Panc1 (cell line): ENCODE measurements at regions not wholly inside any gene's neighbourhood (a gene's known extent, or its start where the extent isn't known, plus 50 kb on each side); places are given as distances from the start of the nearest gene placed in this dataset.

Source experiments
- ATAC-seq: fragments of 200-7000 bp; cut with Tn5 transposase; 2 replicates; pipeline ENCODE4 v1.9.1; 2020; ENCODE audit warnings: mild to moderate bottlenecking, moderate library complexity
- BruUV-seq: library from RNA; stranded (reverse); fragments of 400-500 nt; replicated peaks from 2 replicates; lab custom pipeline; 2021; lab: Mats Ljungman, UMichigan
- CTCF ChIA-PET: fragments of 300-600 bp; sonication (Branson Sonifier 250); formaldehyde crosslinking; loops from one replicate; lab custom pipeline; 2022; ENCODE audit warnings: antibody characterized with exemption; lab: Charles Lee
- POLR2A ChIA-PET: fragments of 300-600 bp; sonication (Branson Sonifier 250); formaldehyde crosslinking; loops from one replicate; lab custom pipeline; 2022; ENCODE audit warnings: antibody characterized with exemption; lab: Charles Lee
- DNase-seq: peaks from one replicate; pipeline ENCODE4 v3.0.0-alpha.2; 2010; ENCODE audit warnings: low read depth, low spot score
- H3K27ac ChIP-seq: 2 replicates; pipeline ENCODE4 v1.5.1; 2011; ENCODE audit warnings: mild to moderate bottlenecking, low read length, inconsistent platforms
- H3K27me3 ChIP-seq: fragments of 200-500 bp; sonication (Bioruptor generic); 2 replicates; pipeline ENCODE4 v1.6.0; 2014; ENCODE audit warnings: low read length, inconsistent platforms; ENCODE audit not compliant: control insufficient read depth, insufficient read depth
- H3K36me3 ChIP-seq: fragments of 200-500 bp; sonication (Bioruptor generic); 2 replicates; pipeline ENCODE4 v1.5.1; 2014; ENCODE audit warnings: inconsistent platforms, mild to moderate bottlenecking, low read length, moderate library complexity; ENCODE audit not compliant: control insufficient read depth, insufficient read depth
- H3K4me1 ChIP-seq: 2 replicates; pipeline ENCODE4 v1.5.1; 2011; ENCODE audit warnings: inconsistent platforms, mild to moderate bottlenecking, low read length, moderate library complexity; ENCODE audit not compliant: control insufficient read depth, insufficient read depth
- H3K4me3 ChIP-seq, 2 experiments: 2 replicates each; pipeline ENCODE4 v1.5.1; 2011 to 2012; ENCODE audit warnings: low read depth in 2 of 2, low read length in 2 of 2, mild to moderate bottlenecking in 2 of 2, inconsistent platforms in 1 of 2, moderate library complexity in 1 of 2
- H3K9me3 ChIP-seq: fragments of 200-500 bp; sonication (Bioruptor generic); 2 replicates; pipeline ENCODE4 v1.5.1; 2014; ENCODE audit warnings: low read depth, mild to moderate bottlenecking, inconsistent platforms, low read length, moderate library complexity; ENCODE audit not compliant: control insufficient read depth, insufficient read depth
- POLR2AphosphoS5 ChIP-seq: IDR thresholded peaks from 2 replicates; pipeline ENCODE4 v1.6.1; 2012; ENCODE audit warnings: mild to moderate bottlenecking, low read depth, low read length, moderate library complexity
- SIN3A ChIP-seq: IDR thresholded peaks from 2 replicates; pipeline ENCODE4 v1.6.1; 2012; ENCODE audit warnings: low read depth, mild to moderate bottlenecking, low read length, moderate library complexity, borderline replicate concordance; ENCODE audit not compliant: insufficient read depth
- TCF7L2 ChIP-seq: IDR thresholded peaks from 2 replicates; pipeline ENCODE4 v1.6.1; 2011; ENCODE audit warnings: mild to moderate bottlenecking, low read depth, low read length, inconsistent platforms
- in situ Hi-C: cut with HindIII; loops from 2 replicates; pipeline ENCODE4 v1.10.0; 2016; ENCODE audit warnings: low sequenced_read_pairs, low pct_unique_long_range_greater_than_20kb
- intact Hi-C: fragments of 100-400 bp; cut with micrococcal nuclease; formaldehyde crosslinking; loops from one replicate; pipeline ENCODE4 v1.10.0; 2022; ENCODE audit not compliant: unreplicated experiment
- TF ChIP-seq, protein P1 (sequence below), 2 experiments: IDR thresholded peaks; 2 replicates each; pipeline ENCODE4 v1.6.1; 2011 to 2012; ENCODE audit warnings: low read depth in 2 of 2, control low read depth in 1 of 2, low read length in 1 of 2, mild to moderate bottlenecking in 1 of 2, moderate library complexity in 1 of 2; ENCODE audit not compliant: insufficient read depth in 1 of 2
- TF ChIP-seq, protein P2 (sequence below): fragments of 450-650 bp; IDR thresholded peaks from 2 replicates; pipeline ENCODE4 v1.5.1; 2017; ENCODE audit warnings: mild to moderate bottlenecking

DNA sequence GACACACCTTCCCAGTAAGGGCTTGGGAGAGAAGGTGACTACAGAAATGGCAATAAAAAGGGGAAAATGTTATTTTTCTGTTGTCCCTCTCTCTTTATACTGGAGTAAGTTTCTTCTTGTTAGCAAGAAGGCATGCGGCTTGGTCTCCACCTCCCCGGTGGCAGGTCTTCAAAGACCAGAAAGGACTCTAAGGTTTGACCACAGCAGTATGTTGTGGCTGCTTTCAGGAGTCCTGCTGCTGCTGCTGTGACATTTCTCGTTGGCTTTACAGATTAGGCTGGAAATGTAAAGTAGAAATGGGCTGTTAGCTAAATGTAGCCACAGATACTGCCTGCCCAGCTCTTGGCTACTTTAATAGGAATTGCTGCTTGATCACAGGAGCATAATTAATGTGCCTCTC is 175.8 kb upstream of the ZBTB20 start:
- Histone ChIP-seq H3K4me3 (no peak overlapping the region), H3K27ac (no peak overlapping the region), H3K36me3 (no peaks in the 10 kb centered on the region), H3K4me1 (no peaks in the 10 kb centered on the region), H3K27me3 (no peaks in the 10 kb centered on the region), H3K9me3 (peaks cover 3% of the 10 kb centered on the region; the same call in 1 of the 2 replicates)
- ATAC-seq (no peak), DNase-seq (no peak)
- in situ Hi-C loops (no loop called here), intact Hi-C loops (no loop called here)
- POLR2A ChIA-PET = no interaction called here
- TF ChIP-seq, protein P1, sequence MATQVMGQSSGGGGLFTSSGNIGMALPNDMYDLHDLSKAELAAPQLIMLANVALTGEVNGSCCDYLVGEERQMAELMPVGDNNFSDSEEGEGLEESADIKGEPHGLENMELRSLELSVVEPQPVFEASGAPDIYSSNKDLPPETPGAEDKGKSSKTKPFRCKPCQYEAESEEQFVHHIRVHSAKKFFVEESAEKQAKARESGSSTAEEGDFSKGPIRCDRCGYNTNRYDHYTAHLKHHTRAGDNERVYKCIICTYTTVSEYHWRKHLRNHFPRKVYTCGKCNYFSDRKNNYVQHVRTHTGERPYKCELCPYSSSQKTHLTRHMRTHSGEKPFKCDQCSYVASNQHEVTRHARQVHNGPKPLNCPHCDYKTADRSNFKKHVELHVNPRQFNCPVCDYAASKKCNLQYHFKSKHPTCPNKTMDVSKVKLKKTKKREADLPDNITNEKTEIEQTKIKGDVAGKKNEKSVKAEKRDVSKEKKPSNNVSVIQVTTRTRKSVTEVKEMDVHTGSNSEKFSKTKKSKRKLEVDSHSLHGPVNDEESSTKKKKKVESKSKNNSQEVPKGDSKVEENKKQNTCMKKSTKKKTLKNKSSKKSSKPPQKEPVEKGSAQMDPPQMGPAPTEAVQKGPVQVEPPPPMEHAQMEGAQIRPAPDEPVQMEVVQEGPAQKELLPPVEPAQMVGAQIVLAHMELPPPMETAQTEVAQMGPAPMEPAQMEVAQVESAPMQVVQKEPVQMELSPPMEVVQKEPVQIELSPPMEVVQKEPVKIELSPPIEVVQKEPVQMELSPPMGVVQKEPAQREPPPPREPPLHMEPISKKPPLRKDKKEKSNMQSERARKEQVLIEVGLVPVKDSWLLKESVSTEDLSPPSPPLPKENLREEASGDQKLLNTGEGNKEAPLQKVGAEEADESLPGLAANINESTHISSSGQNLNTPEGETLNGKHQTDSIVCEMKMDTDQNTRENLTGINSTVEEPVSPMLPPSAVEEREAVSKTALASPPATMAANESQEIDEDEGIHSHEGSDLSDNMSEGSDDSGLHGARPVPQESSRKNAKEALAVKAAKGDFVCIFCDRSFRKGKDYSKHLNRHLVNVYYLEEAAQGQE (IDR thresholded peaks at IDR 0.05; ENCODE audit: insufficient read depth in 1 of 2, low read depth in 2 of 2, low read length in 1 of 2) = no peak
- TF ChIP-seq, protein P2, sequence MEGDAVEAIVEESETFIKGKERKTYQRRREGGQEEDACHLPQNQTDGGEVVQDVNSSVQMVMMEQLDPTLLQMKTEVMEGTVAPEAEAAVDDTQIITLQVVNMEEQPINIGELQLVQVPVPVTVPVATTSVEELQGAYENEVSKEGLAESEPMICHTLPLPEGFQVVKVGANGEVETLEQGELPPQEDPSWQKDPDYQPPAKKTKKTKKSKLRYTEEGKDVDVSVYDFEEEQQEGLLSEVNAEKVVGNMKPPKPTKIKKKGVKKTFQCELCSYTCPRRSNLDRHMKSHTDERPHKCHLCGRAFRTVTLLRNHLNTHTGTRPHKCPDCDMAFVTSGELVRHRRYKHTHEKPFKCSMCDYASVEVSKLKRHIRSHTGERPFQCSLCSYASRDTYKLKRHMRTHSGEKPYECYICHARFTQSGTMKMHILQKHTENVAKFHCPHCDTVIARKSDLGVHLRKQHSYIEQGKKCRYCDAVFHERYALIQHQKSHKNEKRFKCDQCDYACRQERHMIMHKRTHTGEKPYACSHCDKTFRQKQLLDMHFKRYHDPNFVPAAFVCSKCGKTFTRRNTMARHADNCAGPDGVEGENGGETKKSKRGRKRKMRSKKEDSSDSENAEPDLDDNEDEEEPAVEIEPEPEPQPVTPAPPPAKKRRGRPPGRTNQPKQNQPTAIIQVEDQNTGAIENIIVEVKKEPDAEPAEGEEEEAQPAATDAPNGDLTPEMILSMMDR = no peak
- TF ChIP-seq SIN3A = no peak
- CTCF ChIA-PET = no interaction called here
- no TSS peak for BruUV-seq

DNA sequence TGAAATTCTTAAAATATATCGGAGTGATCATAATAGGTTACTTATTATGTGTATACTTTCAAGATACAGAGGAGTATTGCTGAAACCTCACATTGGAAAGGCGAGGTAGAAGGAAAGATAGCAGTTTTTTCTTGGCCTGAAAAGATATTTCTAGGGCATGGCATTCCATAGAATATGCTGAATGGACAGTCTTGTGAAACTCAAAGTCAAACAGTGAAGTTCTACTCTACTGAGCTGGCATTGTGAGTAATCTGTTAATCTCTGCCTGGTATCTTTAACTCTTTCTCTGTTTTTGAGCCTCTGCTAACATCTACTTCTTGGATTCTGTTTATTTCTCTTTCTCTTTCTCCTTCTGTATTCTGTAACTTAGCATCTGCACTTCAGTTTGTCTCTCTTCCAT is 176.3 kb upstream of the ZBTB20 start:
- Histone ChIP-seq H3K4me1 (no peaks in the 10 kb centered on the region), H3K4me3 (no peak overlapping the region), H3K27ac (no peak overlapping the region), H3K36me3 (no peaks in the 10 kb centered on the region), H3K27me3 (no peaks in the 10 kb centered on the region), H3K9me3 (peaks cover 3% of the 10 kb centered on the region; the same call in 1 of the 2 replicates)
- TF ChIP-seq TCF7L2 = no peak
- TF ChIP-seq SIN3A = no peak
- TF ChIP-seq, protein P2 = no peak
- TF ChIP-seq, protein P1 (IDR thresholded peaks at IDR 0.05; ENCODE audit: insufficient read depth in 1 of 2, low read depth in 2 of 2, low read length in 1 of 2) = no peak
- no peak for TF ChIP-seq POLR2AphosphoS5
- POLR2A ChIA-PET = no interaction called here
- intact Hi-C loops (no loop called here), in situ Hi-C loops (no loop called here)
- DNase-seq (no peak), ATAC-seq (no peak)
- BruUV-seq = no TSS peak
- CTCF ChIA-PET = no interaction called here
